Naive B cell (primary cell): ENCODE measurements at regions not wholly inside any gene's neighbourhood (a gene's known extent, or its start where the extent isn't known, plus 50 kb on each side); places are given as distances from the start of the nearest gene placed in this dataset.

Experiments used
- ATAC-seq, 2 donors: fragments of 150-1000 bp; cut with Tn5 transposase; 2 replicates each; pipeline ENCODE4 v1.10.0; 2021; ENCODE audit warnings: low read depth in 2 of 2, mild to moderate bottlenecking in 2 of 2, moderate library complexity in 2 of 2
- DNase-seq: peaks from one replicate; pipeline ENCODE4 v3.0.0; 2022
- H3K27ac Mint-ChIP-seq, 6 donors: one replicate each; pipeline ENCODE4 v1.8.0; 2020 to 2022; ENCODE audit warnings: mild to moderate bottlenecking in 6 of 6, mixed read lengths in 6 of 6, moderate library complexity in 5 of 6, inconsistent platforms in 2 of 6
- H3K27me3 Mint-ChIP-seq, 3 donors: one replicate each; pipeline ENCODE4 v1.8.0; 2021 to 2022; ENCODE audit warnings: mixed read lengths in 3 of 3, mild to moderate bottlenecking in 1 of 3
- H3K36me3 Mint-ChIP-seq, 2 donors: one replicate each; pipeline ENCODE4 v1.8.0; 2020 to 2022; ENCODE audit warnings: mixed read lengths in 2 of 2, inconsistent platforms in 1 of 2, mild to moderate bottlenecking in 1 of 2
- H3K4me1 Mint-ChIP-seq, 3 donors: one replicate each; pipeline ENCODE4 v1.8.0; 2020 to 2022; ENCODE audit warnings: mixed read lengths in 3 of 3, inconsistent platforms in 1 of 3, mild to moderate bottlenecking in 1 of 3, moderate library complexity in 1 of 3
- H3K4me3 Mint-ChIP-seq, 8 donors: one replicate each; pipeline ENCODE4 v1.8.0; 2020 to 2022; ENCODE audit warnings: mild to moderate bottlenecking in 8 of 8, mixed read lengths in 8 of 8, moderate library complexity in 8 of 8, inconsistent platforms in 2 of 8
- H3K9me3 Mint-ChIP-seq, 7 donors: one replicate each; pipeline ENCODE4 v1.8.0; 2020 to 2022; ENCODE audit warnings: mixed read lengths in 7 of 7, mild to moderate bottlenecking in 5 of 7, inconsistent platforms in 2 of 7, moderate library complexity in 1 of 7

DNA sequence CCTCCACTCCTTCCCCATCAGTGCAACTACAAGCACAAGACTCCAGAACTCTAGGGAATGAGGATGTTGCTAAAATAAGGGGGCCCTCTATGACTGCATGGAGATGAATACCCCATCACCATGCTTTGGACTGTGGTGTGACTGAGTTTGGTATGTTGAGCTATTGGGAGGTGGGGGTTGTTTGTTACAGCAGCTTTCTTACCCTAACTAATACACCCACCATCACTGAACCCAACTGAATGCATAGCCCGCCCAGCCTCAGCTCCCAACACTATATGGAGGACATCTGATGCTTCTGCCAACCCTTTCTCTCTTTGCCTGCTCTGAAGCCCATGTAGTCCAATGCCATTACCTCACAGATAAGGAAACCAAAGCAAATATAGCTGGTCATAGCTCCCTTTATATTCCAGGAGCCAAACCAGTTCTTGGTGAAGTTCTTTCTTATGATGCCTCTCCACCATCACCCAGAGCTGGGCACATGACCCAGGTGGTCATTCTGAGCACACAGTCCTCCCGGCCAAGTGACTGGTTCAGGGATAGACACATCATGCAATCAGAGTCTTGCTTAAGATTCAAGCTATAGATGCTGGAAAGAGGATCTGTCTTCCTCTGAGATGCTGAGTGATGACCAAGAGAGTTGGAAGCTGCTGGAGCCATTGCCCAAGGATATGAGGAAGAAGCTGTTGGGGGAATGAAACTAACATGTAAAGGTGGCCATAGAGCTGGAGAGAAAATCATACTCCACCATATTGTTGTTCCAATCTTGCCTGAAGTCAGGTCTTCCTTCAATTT is 155.6 kb upstream of the HAAO start:
- peaks cover 55 to 65% (median 61%) of the 10 kb centered on the region in 3 donors for H3K4me1 Mint-ChIP-seq

GRCh38 chr2:42944779-42945415 is 152.5 kb upstream of the HAAO start:
- Mint-ChIP-seq H3K9me3 (no peaks in the 10 kb centered on the region), H3K36me3 (no peaks in the 10 kb centered on the region), H3K4me1 (peaks cover 27 to 38% (median 36%) of the 10 kb centered on the region in 3 donors), H3K4me3 (no peak overlapping the region), H3K27ac (peak overlapping the region in 1 of 6 donors; percentile 50), H3K27me3 (no peaks in the 10 kb centered on the region)
- no peak for DNase-seq
- no peak for ATAC-seq

More for the DNA sequence above, 155.6 kb upstream of the HAAO start:
- Mint-ChIP-seq H3K27ac (peak overlapping the region; percentile 87 to 98 (median 92)), H3K4me3 (peak overlapping the region in 5 of 8 donors; percentile 51 to 85 (median 75)), H3K27me3 (no peaks in the 10 kb centered on the region), H3K36me3 (peaks cover 0 to 18% of the 10 kb centered on the region in 2 donors), H3K9me3 (peaks cover 0 to 5% (median 0%) of the 10 kb centered on the region in 7 donors)
- no peak for DNase-seq
- ATAC-seq, result no peak

DNA sequence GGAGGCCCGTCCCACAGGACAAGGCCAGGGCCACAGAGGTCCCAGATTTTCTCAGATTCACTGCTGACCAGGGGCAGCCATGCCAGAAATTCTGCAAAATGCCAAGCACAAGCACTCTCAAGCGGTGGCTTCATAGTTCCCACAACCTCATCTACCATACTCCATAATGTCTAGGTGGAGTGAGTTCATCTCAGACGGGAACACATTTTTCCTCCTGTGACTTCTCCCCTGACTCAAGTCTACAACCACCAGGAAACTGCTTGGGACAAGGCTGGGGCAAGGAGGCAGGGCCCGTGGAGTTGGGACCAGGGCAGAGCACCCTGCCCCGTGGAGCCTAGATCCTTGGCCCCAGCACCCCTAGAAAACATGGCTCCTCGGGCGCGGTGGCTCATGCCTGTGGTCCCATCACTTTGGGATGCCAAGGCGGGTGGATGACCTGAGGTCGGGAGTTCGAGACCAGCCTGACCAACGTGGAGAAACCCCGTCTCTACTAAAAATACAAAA is 150.7 kb upstream of the HAAO start:
- Mint-ChIP-seq H3K27me3 (peaks cover 0 to 6% (median 0%) of the 10 kb centered on the region in 3 donors), H3K36me3 (no peaks in the 10 kb centered on the region), H3K4me1 (peaks cover 15 to 20% (median 19%) of the 10 kb centered on the region in 3 donors), H3K9me3 (no peaks in the 10 kb centered on the region), H3K4me3 (no peak overlapping the region), H3K27ac (peak overlapping the region in 1 of 6 donors; percentile 53)
- DNase-seq, result no peak
- no peak for ATAC-seq

DNA sequence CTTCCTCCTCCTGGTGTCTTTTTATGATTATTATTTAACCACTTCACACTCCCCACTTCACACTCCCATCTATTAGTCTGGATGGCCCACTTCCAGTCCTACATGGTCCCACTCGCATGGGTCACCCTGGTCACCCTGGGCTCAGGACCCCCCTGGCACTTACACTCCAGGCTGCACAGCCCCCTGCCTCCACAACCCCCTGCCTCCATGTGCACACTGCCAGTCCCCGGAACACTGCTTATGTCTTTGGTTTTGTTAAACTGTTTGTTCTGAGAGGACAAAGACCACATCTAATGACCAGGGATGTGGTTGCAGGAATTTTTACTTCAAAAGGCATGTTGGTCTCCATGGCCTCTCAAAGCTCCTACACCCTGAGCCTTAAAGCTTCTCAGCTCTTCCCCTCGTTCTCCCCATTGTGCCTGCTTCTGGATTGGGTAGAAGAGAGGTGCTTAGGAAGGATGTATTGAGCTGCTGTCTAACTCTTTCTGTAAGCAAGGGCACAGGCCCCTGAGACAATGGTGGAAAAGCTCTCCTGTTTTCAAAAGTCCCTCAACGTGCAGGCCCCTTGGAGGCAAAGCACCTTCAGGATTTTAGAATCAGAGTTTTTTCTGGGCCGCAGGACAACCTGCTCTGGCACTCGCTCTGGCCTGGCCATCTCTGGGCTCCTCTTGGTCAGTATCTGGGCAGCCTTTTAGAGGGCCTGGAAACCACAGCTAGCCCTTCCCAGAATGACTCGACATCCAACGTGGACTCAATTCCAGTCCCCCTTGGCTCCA is 150.0 kb upstream of the HAAO start:
- Mint-ChIP-seq H3K4me1 (peaks cover 8 to 13% (median 13%) of the 10 kb centered on the region in 3 donors), H3K9me3 (peaks cover 0 to 2% (median 0%) of the 10 kb centered on the region in 7 donors), H3K27me3 (peaks cover 0 to 8% (median 0%) of the 10 kb centered on the region in 3 donors), H3K36me3 (no peaks in the 10 kb centered on the region), H3K4me3 (no peak overlapping the region), H3K27ac (peak overlapping the region in 2 of 6 donors; percentile 39 to 53)
- ATAC-seq (no peak), DNase-seq (no peak)

- Mint-ChIP-seq H3K27ac (peak overlapping the region in 3 of 6 donors; percentile 23 to 70 (median 39)), H3K36me3 (no peaks in the 10 kb centered on the region), H3K4me1 (peaks cover 1 to 7% (median 6%) of the 10 kb centered on the region in 3 donors), H3K27me3 (peaks cover 0 to 8% (median 0%) of the 10 kb centered on the region in 3 donors), H3K4me3 (no peak overlapping the region), H3K9me3 (peaks cover 0 to 2% (median 0%) of the 10 kb centered on the region in 7 donors)
- ATAC-seq, result no peak
- DNase-seq, result no peak
Observed at GRCh38 chr2:42941633-42942176, 149.3 kb upstream of the HAAO start.

DNA sequence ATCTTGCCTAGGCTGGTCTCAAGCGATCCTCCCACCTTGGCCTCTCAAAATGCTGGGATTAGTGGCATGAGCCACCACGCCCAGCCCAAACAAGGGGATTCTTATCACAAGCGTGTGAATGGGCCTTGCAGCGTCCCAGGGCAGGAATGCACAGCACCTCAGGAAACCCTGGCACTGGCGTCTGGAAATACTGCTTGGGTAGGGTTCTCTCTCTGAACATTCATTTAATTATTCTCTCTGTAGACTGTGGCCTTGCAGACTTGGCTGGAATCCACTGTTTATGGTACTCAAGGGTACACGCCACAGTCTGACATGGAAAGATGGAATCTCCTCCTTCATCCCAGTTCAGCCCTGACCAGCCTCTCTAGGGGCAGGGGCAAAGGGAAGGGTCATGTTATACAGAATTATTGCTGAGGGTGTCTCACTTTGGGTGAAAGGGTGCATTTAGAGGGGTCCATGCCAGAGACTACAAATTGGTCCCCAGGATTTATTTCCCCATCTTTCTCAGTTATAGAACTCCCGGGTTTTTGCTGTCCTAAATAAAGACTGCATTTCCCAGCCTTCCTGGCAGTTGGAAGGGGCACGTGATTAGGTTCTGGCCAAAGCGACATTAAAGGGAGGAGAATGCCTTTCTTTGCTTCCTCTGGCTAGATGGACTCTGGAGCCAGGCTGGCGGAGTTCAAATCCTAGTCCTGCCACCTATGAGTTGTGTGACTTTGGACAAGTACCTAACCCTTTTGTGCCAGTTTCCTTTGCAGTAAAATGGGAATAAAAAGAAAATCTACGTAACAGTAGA is 147.2 kb upstream of the HAAO start:
- H3K4me3 Mint-ChIP-seq, result no peak overlapping the region
- peaks cover 0 to 4% (median 4%) of the 10 kb centered on the region in 3 donors for H3K4me1 Mint-ChIP-seq
- H3K27ac Mint-ChIP-seq, result no peak overlapping the region
- H3K27me3 Mint-ChIP-seq, result peaks cover 0 to 8% (median 0%) of the 10 kb centered on the region in 3 donors
- peaks cover 0 to 2% (median 0%) of the 10 kb centered on the region in 7 donors for H3K9me3 Mint-ChIP-seq
- H3K36me3 Mint-ChIP-seq, result no peaks in the 10 kb centered on the region
- ATAC-seq (no peak), DNase-seq (no peak)

DNA sequence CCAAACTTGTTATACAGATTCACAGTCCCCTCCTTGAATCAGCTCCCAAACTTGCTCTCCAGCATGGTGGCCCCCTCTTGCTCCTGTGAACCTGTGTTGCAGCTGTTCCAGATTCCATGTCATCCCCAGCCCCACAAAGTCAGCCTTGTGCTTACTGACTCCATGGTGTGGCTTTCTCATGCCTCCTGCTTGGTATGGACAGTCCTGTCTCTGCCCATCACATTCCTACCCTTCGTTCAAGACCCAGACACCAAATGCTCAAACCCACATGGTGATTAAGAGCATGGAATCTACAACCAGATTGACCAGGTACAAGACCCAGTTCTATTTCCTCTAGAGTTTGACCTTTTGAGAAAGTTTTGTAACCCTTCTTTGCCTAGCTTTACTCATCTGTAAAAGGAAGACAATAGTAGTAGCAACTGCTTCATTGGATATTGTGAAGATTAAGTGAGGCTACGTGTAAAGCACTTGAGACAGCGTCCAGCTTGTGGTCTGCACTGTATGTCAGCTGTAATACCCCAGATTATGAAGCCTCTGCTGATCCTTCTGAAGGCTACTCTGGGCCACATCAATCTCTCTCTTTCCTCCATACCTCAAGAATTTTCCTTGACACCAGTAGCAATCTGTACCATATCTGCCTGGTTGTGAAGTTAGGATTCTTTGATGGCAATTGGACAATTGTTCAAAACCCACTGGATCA is 146.4 kb upstream of the HAAO start:
- Mint-ChIP-seq H3K36me3 (no peaks in the 10 kb centered on the region), H3K4me1 (peaks cover 0 to 4% (median 4%) of the 10 kb centered on the region in 3 donors), H3K27ac (peak overlapping the region in 1 of 6 donors; percentile 8), H3K27me3 (peaks cover 0 to 8% (median 0%) of the 10 kb centered on the region in 3 donors), H3K4me3 (peak overlapping the region in 1 of 8 donors; percentile 0), H3K9me3 (peaks cover 0 to 2% (median 0%) of the 10 kb centered on the region in 7 donors)
- no peak for DNase-seq
- ATAC-seq, result no peak

- peaks cover 0 to 8% (median 0%) of the 10 kb centered on the region in 3 donors for H3K27me3 Mint-ChIP-seq
- no peak overlapping the region for H3K4me3 Mint-ChIP-seq
- peaks cover 0 to 3% (median 3%) of the 10 kb centered on the region in 3 donors for H3K4me1 Mint-ChIP-seq
- DNase-seq (no peak), ATAC-seq (no peak)
- peak overlapping the region in 1 of 6 donors; percentile 93 for H3K27ac Mint-ChIP-seq
- H3K9me3 Mint-ChIP-seq, result peaks cover 0 to 2% (median 0%) of the 10 kb centered on the region in 7 donors
- H3K36me3 Mint-ChIP-seq, result no peaks in the 10 kb centered on the region
Observed at GRCh38 chr2:42937171-42937875, 144.9 kb upstream of the HAAO start.

GRCh38 chr2:42935692-42936671 is 143.6 kb upstream of the HAAO start:
- Mint-ChIP-seq H3K4me3 (no peak overlapping the region), H3K27me3 (peaks cover 0 to 8% (median 0%) of the 10 kb centered on the region in 3 donors), H3K9me3 (peaks cover 0 to 2% (median 0%) of the 10 kb centered on the region in 7 donors), H3K4me1 (no peaks in the 10 kb centered on the region), H3K36me3 (no peaks in the 10 kb centered on the region), H3K27ac (no peak overlapping the region)
- no peak for ATAC-seq
- DNase-seq, result no peak

DNA sequence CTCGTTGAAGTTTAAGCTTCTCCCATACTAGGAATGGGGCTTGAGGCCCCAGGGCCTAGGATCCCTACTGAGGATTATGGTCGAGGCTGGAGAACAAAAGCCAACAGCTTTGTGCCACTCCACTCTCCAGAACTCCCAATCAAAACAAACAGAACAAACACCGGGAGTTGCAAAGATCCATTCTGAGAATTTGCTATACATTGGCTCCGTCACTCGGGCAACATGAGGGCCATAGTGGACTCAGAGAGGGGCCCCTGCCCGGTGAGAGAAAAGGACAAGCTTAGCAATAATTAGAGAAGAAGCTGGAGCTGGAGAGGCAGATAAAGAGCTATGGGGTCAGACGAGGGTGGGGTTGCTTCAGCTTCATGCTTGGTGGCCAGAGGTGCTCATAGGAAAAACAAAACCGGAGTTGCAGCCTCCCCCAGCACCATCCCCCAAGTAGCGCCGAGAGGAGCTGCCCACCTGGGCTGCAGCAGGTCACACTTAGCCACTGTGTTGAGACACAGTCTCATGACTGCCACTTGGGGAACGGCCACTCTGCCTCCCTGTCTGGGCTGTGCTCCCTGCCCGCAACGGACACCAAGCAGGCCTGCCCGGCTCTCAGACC is 142.3 kb upstream of the HAAO start:
- no peak for DNase-seq
- Mint-ChIP-seq H3K4me3 (peak overlapping the region in 1 of 8 donors; percentile 25), H3K27ac (no peak overlapping the region), H3K27me3 (peaks cover 0 to 15% (median 7%) of the 10 kb centered on the region in 3 donors), H3K4me1 (peaks cover 0 to 8% (median 4%) of the 10 kb centered on the region in 3 donors), H3K36me3 (no peaks in the 10 kb centered on the region), H3K9me3 (peaks cover 0 to 2% (median 0%) of the 10 kb centered on the region in 7 donors)
- no peak for ATAC-seq
